NCI-H510A treated with DMSO at 0.1 percent for 48 hours (cell line): ENCODE measurements at regions not wholly inside any gene's neighbourhood (a gene's known extent, or its start where the extent isn't known, plus 50 kb on each side); places are given as distances from the start of the nearest gene placed in this dataset.
"Not testable (repeated sequence)": the region's sequence is repeated elsewhere in the genome, so short reads cannot be mapped to it uniquely, and the experiment has no call there.

Experiments used
- DNase-seq: peaks from one replicate; lab custom pipeline; 2025; lab: John Stamatoyannopoulos, UW

DNA sequence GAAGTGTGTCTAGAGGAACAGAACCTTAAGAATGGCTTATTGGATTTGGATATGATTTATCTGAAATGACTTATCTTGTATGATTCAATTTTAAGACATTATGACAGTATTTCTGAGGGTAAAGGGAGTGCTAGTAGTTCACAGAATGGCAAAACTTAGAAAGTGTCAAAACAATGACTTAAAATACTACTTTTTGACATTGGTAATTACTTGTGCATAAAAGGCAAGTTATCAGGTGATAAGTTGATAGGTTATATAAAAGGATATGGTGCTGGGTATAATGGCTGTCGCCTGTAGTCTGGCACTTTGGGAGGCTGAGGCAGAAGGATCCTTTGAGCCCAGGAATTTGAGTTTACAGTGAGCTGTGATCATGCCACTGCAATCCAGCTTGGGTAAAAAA lies 494.4 kb downstream of the CDH9 start:
- no peak for DNase-seq

DNA sequence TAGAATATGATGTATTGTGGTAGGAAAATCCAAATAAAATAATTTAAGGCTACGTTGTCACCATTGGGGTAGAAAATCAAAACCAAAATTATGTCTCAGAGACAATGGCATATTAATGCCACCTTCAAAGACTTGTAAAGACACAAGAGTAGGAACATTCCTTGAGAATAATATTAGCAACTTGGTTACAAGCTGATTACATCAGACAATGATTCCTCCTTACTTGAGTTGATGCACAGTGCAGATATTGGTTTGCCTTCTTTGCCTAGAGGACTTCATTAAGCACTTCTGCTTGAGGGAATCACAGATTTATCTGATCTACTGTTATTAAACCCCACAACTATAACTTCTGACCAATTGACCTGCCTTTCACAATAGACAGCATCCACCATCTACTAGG lies 500.2 kb downstream of the CDH9 start:
- no peak for DNase-seq

- DNase-seq, result no peak
These were observed 503.2 kb downstream of the CDH9 start for GRCh38 chr5:26535215-26535614.

- DNase-seq, result no peak
These were observed 508.1 kb downstream of the CDH9 start for GRCh38 chr5:26530305-26530704.

- DNase-seq, result no peak
These were observed 519.1 kb downstream of the CDH9 start for GRCh38 chr5:26519245-26519644.

DNA sequence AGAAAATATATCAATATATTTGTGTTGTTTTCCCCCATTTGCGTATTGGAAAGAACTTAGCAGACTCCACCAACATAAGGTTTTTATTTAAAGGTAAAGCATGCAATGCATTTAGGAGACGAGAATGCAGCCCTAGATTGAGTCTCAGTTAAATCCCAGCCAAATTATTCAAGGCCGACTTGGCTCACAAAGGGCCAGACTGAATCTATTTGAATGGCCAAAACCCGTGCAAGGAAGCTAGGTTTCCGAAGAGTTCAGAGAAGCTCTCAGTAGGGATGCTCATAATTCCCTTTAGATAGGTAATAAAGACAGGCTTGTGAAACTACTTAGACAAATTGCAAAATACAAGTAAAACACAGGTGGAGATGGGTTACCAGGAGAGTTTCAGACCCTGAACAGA lies 520.3 kb downstream of the CDH9 start:
- DNase-seq, result no peak

DNA sequence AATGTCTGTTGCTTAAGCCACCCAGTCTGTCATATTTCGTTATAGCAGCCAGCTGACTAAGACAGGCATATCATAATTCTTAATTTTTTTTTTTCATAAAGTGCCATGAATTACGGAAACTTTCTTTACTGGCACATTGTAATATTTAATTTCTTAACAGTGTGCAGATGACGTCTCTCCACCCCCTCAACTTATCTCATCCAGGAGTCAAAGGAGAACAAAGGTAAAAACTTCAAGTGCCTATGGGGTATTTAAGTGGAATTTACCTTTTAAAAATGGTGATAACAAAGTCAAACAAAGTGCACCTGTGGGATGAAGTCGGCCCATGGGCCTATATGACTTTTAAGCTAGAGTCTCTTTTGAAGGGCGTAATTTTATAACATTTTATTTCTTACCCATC lies 539.4 kb downstream of the CDH9 start:
- no peak for DNase-seq

DNA sequence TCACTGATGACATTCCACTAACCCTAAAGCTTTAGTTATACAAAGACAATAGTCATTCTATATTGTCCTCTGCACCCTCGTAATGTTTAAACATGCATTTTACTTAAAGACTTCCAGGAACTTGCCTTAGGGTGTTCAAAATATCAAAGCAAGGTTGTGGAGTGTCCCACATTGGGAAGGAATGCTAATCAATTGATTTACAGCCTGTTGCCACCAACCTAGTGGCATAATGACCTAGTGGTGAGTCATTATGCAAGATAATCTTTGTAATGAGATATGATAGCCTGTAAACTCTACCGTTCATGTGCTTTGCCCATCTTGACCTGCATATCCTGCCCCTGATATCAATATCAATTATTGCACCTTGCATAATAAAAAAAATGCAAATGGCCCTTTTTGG lies 542.9 kb downstream of the CDH9 start:
- DNase-seq, result no peak

DNA sequence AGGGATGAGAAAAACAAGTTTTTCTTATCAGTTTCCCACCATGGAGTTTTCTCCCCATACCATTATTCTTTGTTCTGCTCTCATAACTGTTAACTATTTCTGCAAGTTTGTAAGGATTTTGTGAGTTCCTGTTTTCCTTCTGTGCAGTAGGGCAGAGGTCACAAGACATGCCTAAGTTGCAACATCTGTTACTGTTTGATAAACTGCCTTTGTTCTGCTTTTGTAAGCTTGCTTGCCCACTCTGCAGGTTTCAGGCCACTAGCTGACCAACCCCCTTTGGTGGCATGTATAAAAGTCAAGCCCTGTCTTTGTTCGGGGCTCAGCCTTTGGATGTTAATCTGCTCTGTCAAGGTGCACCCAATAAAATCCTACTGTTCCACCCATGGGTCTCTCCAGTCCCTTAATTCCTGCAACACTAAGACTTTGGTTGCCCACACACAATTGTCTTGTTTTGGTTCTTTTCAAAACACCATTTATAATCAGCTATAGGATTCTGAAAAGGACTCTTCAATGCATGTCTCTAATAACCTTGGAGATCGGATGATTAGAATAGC lies 545.4 kb downstream of the CDH9 start:
- DNase-seq, result no peak

DNA sequence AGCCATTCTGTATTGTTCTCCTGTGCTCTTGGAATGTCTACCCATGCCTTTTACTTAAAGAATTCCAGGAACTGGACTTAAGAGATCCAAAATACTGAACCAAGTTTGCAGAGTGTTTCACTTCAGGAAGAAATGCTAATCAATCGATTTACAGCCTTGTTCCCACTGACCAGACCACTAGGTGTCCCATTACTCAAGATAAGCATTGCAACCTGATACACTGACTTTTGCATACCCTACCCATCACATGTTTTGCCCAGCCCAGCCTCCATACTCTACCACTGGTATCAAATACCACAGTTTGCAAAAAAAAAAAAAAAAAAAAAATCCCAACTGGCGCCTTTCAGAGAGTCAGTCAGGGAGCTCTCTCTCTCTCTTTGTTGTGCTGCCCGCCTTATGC lies 550.8 kb downstream of the CDH9 start:
- DNase-seq, result no peak

DNA sequence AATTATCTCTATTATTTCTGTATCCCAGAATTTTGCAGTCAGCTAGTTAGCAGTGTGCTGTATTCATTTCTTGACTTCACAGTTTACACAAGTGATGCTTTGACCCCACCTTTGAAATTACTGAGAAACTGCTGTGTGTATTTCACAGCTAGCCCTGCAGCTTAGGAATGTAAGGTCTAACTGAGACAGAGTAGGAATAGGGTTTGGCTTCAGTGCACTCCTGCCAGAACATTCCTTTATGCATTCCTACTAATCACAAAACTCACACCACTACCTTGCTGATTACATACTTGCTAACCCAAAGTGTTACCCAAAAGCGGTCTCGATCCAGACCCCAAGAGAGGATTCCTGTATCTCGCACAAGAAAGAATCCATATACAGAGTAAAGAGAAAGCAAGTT lies 551.8 kb downstream of the CDH9 start:
- no peak for DNase-seq

DNA sequence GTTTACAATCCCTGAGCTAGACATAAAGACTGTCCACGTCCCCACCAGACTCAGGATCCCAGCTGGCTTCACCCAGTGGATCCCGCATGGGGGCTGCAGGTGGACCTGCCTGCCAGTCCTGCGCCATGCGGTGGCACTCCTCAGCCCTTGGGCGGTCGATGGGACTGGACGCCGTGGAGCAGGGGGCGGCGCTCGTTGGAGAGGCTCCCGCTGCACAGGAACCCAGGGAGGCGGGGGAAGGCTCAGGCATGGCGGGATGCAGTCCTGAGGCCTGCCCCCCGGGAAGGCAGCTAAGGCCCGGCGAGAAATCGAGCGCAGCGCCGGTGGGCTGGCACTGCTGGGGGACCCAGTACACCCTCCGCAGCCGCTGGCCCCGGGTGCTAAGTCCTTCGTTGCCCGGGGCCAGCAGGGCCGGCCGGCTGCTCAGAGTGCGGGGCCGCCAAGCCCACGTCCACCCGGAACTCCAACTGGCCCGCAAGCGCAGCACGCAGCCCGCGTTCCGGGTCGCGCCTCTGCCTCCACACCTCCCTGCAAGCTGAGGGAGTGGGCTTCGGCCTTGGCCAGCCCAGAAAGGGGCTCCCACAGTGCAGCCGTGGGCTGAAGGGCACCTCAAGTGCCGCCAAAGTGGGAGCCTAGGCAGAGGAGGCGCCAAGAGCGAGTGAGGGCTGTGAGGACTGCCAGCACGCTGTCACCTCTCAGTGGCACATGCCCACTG lies 553.1 kb downstream of the CDH9 start:
- DNase-seq, result not testable (repeated sequence)

GRCh38 chr5:26482810-26483375 lies 555.5 kb downstream of the CDH9 start:
- DNase-seq, result peak; percentile 6

DNA sequence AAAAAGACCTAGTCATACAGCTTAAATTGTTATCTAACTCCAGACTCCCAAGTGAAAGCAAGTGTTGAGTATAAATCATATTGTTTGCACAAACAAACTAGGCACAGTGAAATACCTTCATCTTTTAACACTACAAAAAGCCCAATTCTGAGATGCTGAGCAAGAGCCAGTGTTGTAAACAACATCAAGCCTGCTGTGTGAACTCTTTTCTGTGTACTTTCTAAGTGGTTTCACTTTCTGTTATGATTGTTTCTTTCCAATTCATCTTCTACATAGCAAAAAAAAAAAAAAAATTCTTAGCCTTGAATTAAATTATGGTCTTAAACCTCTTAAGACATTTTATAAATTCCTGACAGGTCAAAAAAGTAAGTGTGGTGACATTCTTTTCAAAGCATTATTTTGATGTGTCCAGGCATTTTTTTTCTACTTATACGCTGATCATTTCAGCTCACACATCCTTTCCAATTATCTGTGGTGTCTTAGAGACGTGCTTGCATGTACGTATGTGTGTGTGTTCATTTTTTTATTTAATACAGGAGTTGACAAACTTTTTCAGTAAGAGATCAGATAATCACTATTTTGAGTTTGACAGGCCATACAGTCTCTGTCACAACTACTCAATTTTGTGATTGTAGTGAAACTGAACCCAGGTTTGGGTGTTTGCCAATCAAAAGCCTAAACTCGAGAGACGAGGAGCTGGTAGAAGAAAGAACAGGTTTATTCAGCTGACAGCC lies 556.1 kb downstream of the CDH9 start:
- no peak for DNase-seq

DNA sequence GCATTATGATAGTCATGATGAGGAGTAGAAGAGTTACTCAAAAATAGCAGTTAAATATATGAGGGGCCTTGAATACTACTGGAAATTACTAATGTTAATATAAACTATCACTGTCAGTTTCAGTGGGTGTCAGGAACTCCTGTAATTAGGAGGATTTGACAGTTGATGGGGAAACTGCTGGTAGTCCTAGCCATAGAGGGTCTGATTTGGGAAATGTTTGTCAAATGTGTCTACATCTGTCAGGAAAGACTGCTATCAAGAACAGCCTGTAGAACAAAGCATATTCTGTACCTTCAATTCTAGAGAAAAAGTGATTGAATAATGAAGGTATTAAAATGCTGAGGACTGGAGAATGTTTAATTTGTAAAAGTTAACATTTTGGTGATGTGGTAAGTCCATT lies 567.9 kb downstream of the CDH9 start:
- DNase-seq, result no peak

- no peak for DNase-seq
These were observed 599.3 kb downstream of the CDH9 start for GRCh38 chr5:26439121-26439520.

DNA sequence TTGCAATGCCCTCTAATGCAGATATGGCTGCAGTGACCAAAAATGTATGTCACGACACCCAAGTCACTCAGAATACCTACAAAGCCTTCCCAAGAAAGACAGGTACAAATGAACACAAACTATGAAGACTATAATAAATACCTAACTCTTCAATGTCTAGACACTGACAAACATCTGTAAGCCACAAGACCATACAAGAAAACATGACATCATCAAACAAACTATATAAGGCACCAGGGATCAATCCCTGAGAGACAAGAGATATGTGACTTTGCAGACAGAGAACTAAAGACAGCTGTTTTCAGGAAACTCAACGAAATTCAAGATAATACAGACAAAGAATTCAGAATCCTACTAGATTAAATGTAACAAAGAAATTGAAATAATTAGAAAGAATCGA lies 603.7 kb downstream of the CDH9 start:
- DNase-seq, result no peak

DNA sequence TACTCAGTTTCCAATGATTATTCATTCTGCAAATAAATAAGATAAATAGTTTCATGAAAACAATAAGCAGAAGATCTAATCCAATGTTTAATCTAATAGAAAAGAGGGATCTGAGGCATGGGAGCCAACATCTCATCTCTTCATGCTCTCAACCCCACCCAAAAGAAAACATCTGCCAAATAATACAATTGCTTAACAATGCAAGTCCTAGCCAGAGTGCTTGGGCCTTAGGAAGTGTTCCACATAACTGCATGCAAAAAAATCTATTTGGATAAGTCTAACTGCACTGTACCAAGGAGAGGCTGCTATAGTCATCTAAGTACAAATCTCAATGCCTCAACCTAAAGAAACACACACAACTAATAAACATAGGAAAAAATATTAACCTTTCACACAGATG lies 606.0 kb downstream of the CDH9 start:
- no peak for DNase-seq

DNA sequence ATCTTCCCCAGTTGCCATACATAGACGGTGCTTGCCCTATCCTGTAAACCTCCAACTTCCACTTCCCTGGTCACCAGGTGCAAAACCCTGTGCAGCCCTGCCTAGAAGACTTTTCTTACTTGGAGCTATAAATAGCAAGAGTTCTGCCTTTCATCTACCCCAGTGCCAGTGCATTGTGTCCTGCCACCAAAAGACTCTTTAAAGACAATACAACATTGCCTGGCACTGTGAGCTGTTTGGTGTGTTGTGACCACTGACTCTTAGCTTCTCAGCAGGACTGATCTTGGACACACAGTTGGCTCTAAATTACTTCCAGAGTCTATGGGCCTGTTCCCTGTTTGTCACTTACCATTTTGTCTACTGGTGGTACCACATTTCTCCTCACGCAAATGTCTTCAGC lies 608.1 kb downstream of the CDH9 start:
- no peak for DNase-seq

DNA sequence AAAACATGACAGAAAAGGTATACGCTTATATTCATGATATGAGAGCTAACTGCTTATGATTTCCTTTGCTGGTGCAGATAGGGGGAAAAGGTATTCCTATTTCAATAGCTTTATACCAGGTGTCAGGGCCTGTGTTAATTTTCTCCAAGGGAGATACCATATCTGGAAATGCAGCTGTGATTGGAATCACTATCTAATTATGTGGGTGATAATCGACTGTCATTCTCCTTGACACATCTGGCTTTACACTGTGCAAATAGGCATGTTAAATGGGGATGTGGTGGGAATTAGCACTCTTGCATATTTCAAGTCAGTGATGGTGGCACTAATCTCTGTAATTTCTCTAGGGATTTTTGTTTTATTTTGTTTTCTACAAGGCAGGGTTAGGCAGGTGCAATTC lies 611.1 kb downstream of the CDH9 start:
- DNase-seq, result no peak

DNA sequence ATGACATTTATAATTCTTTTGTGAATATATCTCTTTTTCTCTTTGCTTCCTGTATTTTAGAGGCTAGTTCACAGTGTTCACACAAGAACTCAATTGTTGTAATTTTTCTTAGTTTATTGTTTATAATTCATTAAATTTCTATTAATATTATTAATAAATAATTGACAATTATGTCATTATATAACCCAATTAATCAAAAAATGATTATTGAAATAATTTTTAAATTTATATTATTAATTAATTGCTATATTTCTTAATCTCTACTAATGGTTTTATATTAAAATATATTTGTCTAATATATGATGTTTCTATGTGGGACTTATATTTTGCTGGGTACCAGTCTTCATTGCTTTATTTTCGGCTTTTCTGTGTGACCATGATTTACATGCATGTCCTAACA lies 618.4 kb downstream of the CDH9 start:
- no peak for DNase-seq

DNA sequence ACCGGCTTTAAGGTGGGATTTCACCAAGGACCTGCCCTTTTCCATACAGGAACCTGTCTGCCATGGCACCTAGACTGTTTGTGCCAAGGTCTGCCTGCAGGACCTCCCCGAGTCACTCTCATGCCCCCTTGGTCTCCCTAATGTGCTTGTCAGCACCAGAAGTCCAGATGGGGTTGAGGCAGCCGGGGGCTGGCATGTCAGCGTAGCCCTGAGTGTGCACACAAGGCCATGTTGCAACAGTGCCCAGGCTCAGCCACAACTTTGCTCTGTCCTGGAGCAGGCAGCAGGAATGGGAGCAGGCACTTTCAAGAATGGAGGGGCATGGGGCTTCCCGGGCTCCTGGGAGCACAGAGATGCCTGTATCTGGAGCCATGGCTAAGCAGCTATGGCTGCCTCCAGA lies 621.5 kb downstream of the CDH9 start:
- DNase-seq, result no peak
